GM12892 (cell line): ENCODE measurements at regions not wholly inside any gene's neighbourhood (a gene's known extent, or its start where the extent isn't known, plus 50 kb on each side); places are given as distances from the start of the nearest gene placed in this dataset.

Experiments used
- DNase-seq: peaks from one replicate; pipeline ENCODE4 v3.0.0; 2011; ENCODE audit not compliant: insufficient read length
- FAIRE-seq: peaks from 2 replicates; lab custom pipeline; 2011; peaks lifted over from hg19 to GRCh38; lab: Jason Lieb, UNC
- POLR2A ChIP-seq: IDR thresholded peaks from 2 replicates; pipeline ENCODE4 v1.6.1; 2011; ENCODE audit warnings: low read depth, low read length, control low read depth
- POLR2AphosphoS5 ChIP-seq: IDR thresholded peaks from 2 replicates; pipeline ENCODE4 v1.6.1; 2011; ENCODE audit warnings: low read depth, low read length, control low read depth
- TAF1 ChIP-seq: IDR thresholded peaks from 2 replicates; pipeline ENCODE4 v1.6.1; 2011; ENCODE audit warnings: low read depth, mild to moderate bottlenecking, control low read depth, low read length, borderline replicate concordance

GRCh38 chrX:5265324-5265850 lies 963.3 kb downstream of the NLGN4X start:
- FAIRE-seq (no peak), DNase-seq (no peak)
- TF ChIP-seq TAF1 (no peak), POLR2A (no peak), POLR2AphosphoS5 (no peak)

GRCh38 chrX:5250106-5250505 lies 978.6 kb downstream of the NLGN4X start:
- TF ChIP-seq TAF1 (no peak), POLR2AphosphoS5 (no peak), POLR2A (no peak)
- DNase-seq (no peak), FAIRE-seq (no peak)

DNA sequence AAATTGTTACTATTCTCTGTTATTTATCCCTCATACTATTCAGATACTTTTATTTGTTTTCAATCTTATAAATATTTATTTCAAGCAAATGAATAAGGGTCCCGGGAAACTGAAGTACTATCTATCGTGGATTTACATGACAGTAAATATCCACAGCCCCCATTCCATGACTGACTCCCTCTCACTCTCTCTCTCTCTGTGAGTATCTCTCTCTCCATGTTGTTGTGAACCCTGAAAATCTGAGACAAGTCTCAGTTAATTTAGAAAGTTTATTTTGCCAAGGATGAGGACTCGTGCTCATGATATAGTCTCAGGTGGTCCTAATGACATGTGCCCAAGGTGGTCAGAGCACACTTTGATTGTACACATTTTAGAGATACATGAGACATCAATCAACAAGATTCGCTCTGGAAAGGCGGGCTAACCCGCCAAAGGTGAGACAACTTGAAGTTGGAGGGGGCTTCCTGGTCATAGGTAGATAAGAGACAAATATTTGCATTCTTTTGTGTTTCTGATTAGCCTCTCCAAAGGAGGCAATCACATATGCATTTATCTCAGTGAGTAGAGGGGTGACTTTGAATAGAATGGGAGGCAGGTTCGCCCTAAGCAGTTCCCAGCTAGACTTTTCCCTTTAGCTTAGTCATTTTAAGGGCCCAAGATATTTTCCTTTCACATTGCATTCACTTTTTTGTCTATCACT lies 986.4 kb downstream of the NLGN4X start:
- DNase-seq: no peak
- no peak for TF ChIP-seq TAF1
- TF ChIP-seq POLR2AphosphoS5: no peak
- TF ChIP-seq POLR2A: no peak
- no peak for FAIRE-seq

DNA sequence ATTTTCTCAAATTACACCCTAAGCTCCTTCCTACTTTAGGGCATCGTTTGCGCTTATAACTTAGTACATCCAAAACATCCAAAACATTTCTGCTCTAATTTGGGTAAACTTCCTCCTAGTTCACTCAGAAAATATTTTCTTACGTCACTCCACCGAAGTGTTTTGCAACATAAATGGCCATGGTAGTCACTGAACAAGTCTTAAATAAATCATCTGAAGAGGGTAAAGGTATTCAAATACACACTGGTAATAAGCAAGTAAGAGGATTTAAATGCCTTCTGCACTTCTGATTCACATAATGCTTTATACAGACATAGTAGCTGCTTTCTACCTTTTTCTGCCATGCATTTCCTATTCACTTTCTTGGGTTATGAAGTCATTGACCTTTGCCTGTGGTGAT lies 991.9 kb downstream of the NLGN4X start:
- TF ChIP-seq TAF1 (no peak), POLR2AphosphoS5 (no peak), POLR2A (no peak)
- no peak for FAIRE-seq
- no peak for DNase-seq

GRCh38 chrX:5236096-5236495 lies 992.6 kb downstream of the NLGN4X start:
- TF ChIP-seq POLR2A: no peak
- TF ChIP-seq TAF1: no peak
- TF ChIP-seq POLR2AphosphoS5: no peak
- no peak for FAIRE-seq
- DNase-seq: no peak

DNA sequence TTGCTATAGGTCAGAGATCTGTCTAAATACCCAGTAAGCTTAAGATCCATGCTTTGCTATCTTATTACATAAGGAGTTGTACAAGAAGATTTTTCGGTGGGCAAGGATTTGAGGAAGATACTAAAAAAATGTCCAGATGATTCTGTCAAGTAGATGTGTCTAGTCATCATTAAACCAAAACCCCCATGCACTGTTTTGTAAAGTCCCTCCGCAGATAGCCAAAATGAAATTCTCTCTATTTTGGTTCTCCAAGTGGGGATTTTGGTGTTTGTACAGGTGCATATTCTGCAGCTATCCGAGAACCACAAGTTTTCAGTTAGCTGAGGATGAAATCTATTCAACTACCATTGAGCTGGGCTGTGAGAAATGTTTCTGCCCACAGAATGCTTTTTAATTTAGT lies 994.8 kb downstream of the NLGN4X start:
- DNase-seq: no peak
- no peak for FAIRE-seq
- TF ChIP-seq POLR2A: no peak

GRCh38 chrX:5220421-5220820 lies 1008.2 kb downstream of the NLGN4X start:
- DNase-seq: no peak
- FAIRE-seq: no peak
- no peak for TF ChIP-seq POLR2AphosphoS5
- no peak for TF ChIP-seq TAF1
- TF ChIP-seq POLR2A: no peak

DNA sequence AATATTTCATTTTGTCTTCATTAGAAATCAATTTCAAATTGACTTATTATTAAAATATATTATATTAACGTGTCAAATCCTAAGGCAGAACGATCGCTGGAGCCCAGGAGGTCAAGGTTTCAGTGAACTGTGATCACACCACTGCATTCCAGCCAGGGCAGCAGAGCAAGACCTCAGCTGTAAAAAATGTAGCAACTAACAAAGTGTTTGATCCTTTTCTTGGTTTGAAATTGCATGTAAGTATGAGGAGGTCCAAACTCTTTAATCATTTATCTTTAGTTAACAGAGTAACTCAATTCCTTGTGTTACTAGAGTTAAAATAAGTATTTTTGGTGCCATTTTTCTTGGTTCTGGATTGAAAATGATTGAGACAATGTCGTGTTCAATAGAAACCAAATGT lies 1033.9 kb downstream of the NLGN4X start:
- TF ChIP-seq POLR2AphosphoS5 (no peak), TAF1 (no peak), POLR2A (no peak)
- FAIRE-seq: no peak
- DNase-seq: no peak

- FAIRE-seq (no peak), DNase-seq (no peak)
These were observed 1048.4 kb downstream of the NLGN4X start for GRCh38 chrX:5180135-5180741.

DNA sequence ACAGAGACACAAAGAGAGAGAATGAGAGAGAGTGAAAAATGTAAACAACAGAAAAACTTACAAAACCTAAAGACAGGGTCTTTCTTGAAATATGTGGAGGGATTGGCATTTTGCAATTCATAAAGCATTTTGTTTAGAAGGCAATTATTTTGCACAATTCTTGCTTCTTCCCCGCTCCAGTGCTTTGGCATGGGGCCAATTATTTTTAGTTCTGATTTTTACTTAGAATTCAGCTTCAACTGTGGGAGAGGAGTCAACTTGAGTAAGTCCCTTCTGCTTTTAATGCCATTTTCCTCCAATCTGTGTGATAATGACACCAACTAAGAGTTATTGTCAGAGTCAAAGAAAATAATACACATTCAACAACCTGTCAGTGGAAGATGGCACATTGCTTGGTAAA lies 1051.9 kb downstream of the NLGN4X start:
- DNase-seq (no peak), FAIRE-seq (no peak)
- no peak for TF ChIP-seq POLR2A

More at GRCh38 chrX:5180135-5180741, 1048.4 kb downstream of the NLGN4X start:
- TF ChIP-seq POLR2AphosphoS5: no peak
- no peak for TF ChIP-seq POLR2A
- no peak for TF ChIP-seq TAF1

- no peak for FAIRE-seq
- TF ChIP-seq POLR2AphosphoS5 (no peak), TAF1 (no peak), POLR2A (no peak)
- no peak for DNase-seq
These were observed 1065.0 kb downstream of the NLGN4X start for GRCh38 chrX:5163663-5164062.

- no peak for DNase-seq
- TF ChIP-seq POLR2A (no peak), TAF1 (no peak), POLR2AphosphoS5 (no peak)
These were observed 1073.4 kb downstream of the NLGN4X start for GRCh38 chrX:5155301-5155700.

More at GRCh38 chrX:5155301-5155700, 1073.4 kb downstream of the NLGN4X start:
- no peak for FAIRE-seq
